Islet precursor cell (in vitro differentiated cells): ENCODE measurements at regions not wholly inside any gene's neighbourhood (a gene's known extent, or its start where the extent isn't known, plus 50 kb on each side); places are given as distances from the start of the nearest gene placed in this dataset.
A peak's percentile ranks its signal among the peaks of the same experiment; 100 is the strongest.
"Not testable (repeated sequence)": the region's sequence is repeated elsewhere in the genome, so short reads cannot be mapped to it uniquely, and the experiment has no call there.

ENCODE experiments used
- DNase-seq: peaks from one replicate; pipeline ENCODE4 v3.0.0-alpha.2; 2018

- no peak for DNase-seq
These were observed 223.2 kb upstream of the C1orf87 start for GRCh38 chr1:60296794-60297193.

- no peak for DNase-seq
These were observed 218.6 kb upstream of the C1orf87 start for GRCh38 chr1:60292140-60292539.

- DNase-seq = no peak
These were observed 216.8 kb upstream of the C1orf87 start for GRCh38 chr1:60290393-60290792.

DNA sequence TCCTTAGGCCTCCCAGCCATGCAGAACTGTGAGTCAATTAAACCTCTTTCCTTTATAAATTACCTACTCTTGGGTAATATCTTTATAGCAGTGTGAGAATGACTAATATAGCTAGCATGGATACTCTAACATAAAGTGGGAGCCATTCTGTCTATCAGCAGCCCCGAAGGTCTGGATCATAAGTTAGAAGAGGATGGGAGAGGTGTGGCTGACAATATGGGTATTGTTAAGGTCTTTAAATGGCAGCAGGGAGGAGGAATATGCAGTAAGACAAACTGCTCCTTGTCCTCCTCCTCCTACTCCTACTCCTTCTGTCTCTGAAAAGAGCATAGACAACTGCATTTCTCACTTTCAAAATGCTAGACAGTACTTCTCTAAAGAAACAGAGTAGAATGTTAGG, 214.0 kb upstream of the C1orf87 start:
- no peak for DNase-seq

DNA sequence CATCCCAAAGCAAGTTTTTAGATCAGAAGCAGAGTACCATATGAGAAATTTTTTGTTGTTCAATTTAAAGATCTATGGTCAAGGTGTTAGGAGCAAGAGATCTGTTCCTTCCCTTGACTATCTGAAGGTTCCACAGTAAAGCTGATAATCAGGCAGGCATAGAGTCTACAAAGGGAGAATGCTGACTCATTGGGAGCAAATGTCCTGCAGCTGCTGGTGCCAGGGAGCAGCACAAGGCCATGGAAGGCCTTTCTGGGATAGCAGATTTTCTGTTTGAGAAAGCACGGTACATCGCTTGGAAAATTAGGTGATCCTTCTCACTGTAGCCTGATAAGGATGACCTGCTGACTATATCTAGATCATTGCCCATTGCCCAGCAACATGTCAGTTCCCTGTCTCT, 210.1 kb upstream of the C1orf87 start:
- peak; percentile 59 for DNase-seq

GRCh38 chr1:60281360-60281932, 207.9 kb upstream of the C1orf87 start:
- DNase-seq = peak; percentile 94

- DNase-seq = peak; percentile 69
These were observed 207.2 kb upstream of the C1orf87 start for GRCh38 chr1:60280819-60281218.

GRCh38 chr1:60280256-60280655, 206.7 kb upstream of the C1orf87 start:
- DNase-seq = peak; percentile 69

GRCh38 chr1:60279798-60280197, 206.2 kb upstream of the C1orf87 start:
- no peak for DNase-seq

- DNase-seq = no peak
These were observed 203.7 kb upstream of the C1orf87 start for GRCh38 chr1:60277269-60277668.

DNA sequence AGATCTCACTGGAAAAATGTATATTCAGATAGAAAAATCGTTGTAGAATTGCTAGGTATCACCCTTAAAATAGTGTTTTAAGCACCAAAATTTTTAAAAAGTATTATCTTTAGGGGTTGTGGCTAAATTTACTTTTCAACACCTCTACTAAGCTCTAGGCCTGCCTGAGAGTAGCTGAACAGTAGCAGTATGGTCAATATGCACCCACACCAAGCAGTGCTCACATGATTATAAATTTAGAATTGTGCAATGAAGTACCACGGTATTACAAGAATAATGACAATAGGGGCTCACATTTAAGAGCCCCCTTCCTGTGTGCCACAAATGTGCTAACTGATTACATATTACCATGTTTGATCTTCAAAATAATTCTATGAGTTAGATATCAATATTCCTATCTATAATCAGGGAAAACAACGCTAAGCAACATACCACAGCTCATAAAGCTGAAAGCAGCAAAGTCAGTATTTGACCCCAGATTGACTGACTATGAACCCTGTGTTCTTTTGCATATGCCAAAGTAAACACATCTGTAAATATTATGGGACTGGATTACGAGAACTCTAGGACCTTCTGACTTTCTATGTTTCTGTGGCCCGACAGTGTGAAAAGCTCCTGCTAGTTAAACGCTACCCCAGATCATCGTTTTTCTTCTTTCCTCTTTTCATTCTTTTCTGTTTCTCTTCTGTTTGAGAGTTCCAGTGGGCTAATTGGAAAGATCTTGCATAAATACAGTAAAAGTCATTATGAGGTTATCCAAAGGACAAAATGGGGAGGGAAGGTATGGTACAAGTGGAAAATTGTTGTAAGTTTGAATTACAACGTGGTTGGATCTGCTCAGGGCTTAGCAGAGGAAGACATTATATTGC, 201.1 kb upstream of the C1orf87 start:
- no peak for DNase-seq

GRCh38 chr1:60273185-60273584, 199.6 kb upstream of the C1orf87 start:
- no peak for DNase-seq

GRCh38 chr1:60271041-60271440, 197.5 kb upstream of the C1orf87 start:
- no peak for DNase-seq

- DNase-seq = no peak
These were observed 194.9 kb upstream of the C1orf87 start for GRCh38 chr1:60268451-60268850.

DNA sequence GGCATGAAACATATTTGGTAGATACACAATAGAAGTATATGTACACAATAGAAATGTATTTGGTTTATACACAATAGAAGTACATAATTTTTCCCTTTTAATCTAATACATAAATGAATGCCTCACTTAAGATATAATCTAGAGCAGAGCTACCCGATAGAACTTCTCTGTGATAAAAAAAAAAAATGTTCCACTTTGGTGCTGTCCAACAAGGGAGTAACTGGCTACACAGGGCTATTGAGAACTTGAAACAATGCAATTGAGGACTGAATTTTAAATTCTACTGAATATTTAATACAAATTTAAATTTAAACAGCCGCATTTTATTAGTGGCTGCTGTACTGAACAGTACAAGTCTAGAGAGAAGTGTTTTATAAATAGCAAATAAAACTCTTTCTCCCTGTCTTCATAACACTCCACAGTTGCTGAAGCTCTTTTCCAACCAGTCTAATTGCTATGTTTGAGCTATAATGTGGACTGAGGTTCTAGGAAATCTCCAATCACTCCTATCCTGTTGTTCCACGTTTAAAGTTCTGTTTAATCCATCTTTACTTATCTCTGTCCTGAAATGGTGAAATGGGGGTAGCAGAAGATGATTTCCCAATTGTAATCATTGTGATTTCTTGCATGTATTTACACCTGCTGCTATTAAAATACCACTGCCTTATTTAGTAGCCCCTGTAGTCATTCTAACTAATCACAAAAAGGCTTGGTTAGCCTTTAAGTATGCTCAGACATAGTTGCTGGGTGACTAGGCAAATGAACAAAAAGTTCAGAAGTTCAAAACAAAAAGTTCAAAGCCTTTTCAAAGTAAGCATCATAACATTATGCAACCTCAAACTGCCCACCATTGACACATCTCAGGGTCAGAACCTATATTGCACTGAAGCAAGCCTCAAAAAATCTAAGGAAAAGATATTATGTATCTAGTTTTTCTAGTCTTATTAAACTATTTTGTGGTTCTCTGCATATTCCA, 192.3 kb upstream of the C1orf87 start:
- DNase-seq = no peak

DNA sequence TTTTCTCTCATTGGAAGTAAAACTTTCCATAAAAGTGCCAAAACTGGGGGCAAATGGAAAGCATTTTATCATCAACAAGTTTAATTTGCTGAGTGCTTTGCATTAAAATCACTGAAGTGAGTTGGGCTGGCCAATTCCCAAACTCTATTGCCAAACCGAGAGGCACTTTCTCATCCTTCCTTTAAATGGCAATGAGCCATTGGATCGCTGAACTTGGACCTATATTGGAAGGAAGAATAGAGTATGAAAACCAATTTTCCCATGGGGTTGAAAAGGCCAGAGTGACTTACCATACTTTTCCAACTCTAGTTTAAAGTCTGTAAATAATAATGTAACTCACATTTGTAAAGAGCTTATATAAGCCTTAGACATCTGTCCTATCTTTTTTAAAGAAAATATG, 189.1 kb upstream of the C1orf87 start:
- no peak for DNase-seq

DNA sequence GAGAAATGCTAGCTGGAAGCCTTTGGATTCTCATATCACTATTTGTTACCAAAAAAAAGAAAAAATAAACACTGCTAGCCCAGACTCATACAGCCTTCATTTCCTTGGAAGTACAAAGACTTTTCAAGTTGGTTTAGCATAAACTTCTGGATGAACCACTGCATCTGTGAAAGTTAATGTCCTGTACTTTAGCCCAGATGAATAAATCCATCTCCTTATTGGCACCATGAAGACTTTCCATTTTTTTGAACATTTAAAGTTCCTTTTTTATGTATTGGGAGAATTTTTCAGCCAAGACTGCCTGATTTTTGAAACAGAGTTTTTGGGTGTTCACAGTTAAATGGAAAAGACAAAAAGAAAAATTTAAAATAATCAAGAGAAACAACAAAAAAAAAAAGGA, 184.0 kb upstream of the C1orf87 start:
- DNase-seq = no peak

DNA sequence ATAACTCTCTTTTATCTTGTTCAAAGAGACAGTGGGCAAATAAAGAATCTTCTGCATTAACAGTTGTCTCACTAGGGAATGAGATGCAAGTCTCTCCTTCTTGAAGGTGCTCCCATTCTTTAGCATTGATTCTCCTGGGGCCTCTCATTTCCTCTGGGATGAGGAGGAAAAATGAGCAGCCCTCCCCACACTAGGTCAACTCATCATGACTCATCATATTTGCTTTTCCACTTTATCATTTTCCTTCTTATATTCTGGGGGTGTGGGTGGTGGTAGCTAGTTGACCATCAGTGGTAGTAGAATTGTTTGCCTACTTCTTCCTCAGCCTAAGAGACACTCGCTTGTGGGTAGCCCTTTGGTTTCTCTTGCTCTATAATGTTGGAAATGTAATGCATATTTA, 182.0 kb upstream of the C1orf87 start:
- DNase-seq = no peak

GRCh38 chr1:60251426-60251825, 177.9 kb upstream of the C1orf87 start:
- DNase-seq = no peak

DNA sequence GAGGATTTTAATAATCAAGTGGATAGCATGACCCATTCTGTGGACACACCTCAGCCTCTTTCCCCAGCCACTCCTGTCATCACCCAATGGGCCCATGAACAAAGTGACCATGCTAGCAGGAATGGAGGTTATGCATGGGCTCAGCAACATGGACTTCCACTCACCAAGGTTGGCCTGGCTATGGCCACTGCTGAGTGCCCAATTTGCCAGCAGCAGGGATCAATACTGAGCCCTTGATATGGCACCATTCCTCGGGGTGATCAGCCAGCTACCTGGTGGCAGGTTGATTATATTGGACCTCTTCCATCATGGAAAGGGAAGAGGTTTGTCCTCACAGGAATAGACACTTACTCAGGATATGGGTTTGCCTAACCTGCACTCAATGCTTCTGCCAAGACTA, 173.9 kb upstream of the C1orf87 start:
- DNase-seq = not testable (repeated sequence)

DNA sequence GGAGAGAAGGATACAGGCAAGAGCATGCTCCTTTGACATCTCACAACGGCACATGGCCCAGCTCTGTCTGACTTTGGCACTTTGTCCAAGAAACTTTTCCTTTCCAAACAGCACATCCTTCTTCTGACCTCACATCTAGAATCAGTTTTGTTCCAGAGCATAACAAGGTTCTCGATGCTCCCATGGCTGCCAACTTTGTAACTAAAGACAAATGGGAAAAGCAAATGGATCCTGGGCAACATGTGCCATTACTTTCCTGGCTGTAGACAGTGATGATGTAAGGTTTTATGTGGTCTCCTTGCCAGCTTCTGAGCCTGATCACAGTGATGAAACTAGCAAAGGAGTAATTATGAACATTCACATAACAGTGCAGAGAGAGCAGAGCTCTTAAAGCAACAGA, 171.8 kb upstream of the C1orf87 start:
- DNase-seq = no peak

GRCh38 chr1:60244906-60245305, 171.3 kb upstream of the C1orf87 start:
- DNase-seq = no peak

DNA sequence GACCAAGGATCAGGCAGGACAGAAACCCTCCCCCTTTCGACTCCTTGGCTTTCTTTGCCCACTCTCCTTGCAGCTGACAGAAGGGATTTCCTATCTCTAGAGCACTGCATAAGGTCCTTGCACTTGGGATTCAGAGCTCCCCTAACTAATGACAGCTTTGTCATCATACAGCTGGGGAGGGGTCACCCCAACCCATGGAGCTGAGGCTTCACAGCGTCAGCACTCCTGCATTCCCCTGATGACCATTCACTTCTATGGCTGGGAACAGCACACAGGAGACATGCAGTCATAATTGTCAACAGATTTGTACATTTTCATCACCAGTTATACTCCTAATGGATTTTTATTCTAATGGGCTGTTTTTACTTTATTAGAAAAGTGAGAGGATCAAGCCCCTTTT, 161.7 kb upstream of the C1orf87 start:
- DNase-seq = no peak

DNA sequence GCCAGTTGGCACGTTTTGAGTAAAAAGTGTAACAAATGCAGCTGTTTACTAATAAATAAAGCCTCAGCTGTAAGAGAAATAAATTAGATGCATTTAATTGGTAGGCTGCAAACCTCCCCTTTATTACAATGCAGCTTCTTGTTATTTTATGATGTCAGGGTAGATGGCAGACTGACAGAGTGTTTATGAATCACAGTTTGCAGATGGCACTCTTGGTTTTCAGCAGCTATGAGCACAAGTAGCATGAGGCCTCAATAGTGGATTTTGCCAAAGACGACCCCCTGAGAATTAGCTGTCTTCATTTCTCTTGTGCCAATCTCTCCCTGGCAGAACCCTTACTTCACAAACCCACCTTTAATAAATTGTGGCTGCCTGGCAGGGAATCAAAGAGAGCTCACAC, 161.2 kb upstream of the C1orf87 start:
- DNase-seq = no peak
